ENCODE measurements at regions not wholly inside any gene's neighbourhood (a gene's known extent, or its start where the extent isn't known, plus 50 kb on each side); places are given as distances from the start of the nearest gene placed in this dataset.
A peak's percentile ranks its signal among the peaks of the same experiment; 100 is the strongest.

GRCh38 chr5:10839916-10840599, 79.0 kb upstream of the DAP start:
- no peak for DNase-seq (ENCODE audit: low read depth)
- H3K4me3 ChIP-seq (ENCODE audit: control insufficient read depth, low read depth, low read length) = no peak overlapping the region
- TF ChIP-seq CTCF (IDR thresholded peaks at IDR 0.05; ENCODE audit: control insufficient read depth, insufficient read depth, low read depth, low read length, missing control alignments) = no peak

- no peak for TF ChIP-seq CTCF (IDR thresholded peaks at IDR 0.05; ENCODE audit: control insufficient read depth, insufficient read depth, low read depth, low read length, missing control alignments)
- no peak for DNase-seq (ENCODE audit: low read depth)
- H3K4me3 ChIP-seq (ENCODE audit: control insufficient read depth, low read depth, low read length) = no peak overlapping the region
These were observed 78.1 kb upstream of the DAP start for GRCh38 chr5:10839118-10839517.

- H3K4me3 ChIP-seq (ENCODE audit: control insufficient read depth, low read depth, low read length) = no peak overlapping the region
- DNase-seq (ENCODE audit: low read depth) = no peak
- TF ChIP-seq CTCF (IDR thresholded peaks at IDR 0.05; ENCODE audit: control insufficient read depth, insufficient read depth, low read depth, low read length, missing control alignments) = no peak
These were observed 77.0 kb upstream of the DAP start for GRCh38 chr5:10838038-10838437.

GRCh38 chr5:10836986-10837385, 76.0 kb upstream of the DAP start:
- no peak overlapping the region for H3K4me3 ChIP-seq (ENCODE audit: control insufficient read depth, low read depth, low read length)
- DNase-seq (ENCODE audit: low read depth) = peak; percentile 24
- TF ChIP-seq CTCF (IDR thresholded peaks at IDR 0.05; ENCODE audit: control insufficient read depth, insufficient read depth, low read depth, low read length, missing control alignments) = no peak

- no peak overlapping the region for H3K4me3 ChIP-seq (ENCODE audit: control insufficient read depth, low read depth, low read length)
- TF ChIP-seq CTCF (IDR thresholded peaks at IDR 0.05; ENCODE audit: control insufficient read depth, insufficient read depth, low read depth, low read length, missing control alignments) = no peak
- no peak for DNase-seq (ENCODE audit: low read depth)
These were observed 73.7 kb upstream of the DAP start for GRCh38 chr5:10834695-10835094.

- DNase-seq (ENCODE audit: low read depth) = no peak
- no peak for TF ChIP-seq CTCF (IDR thresholded peaks at IDR 0.05; ENCODE audit: control insufficient read depth, insufficient read depth, low read depth, low read length, missing control alignments)
These were observed 72.0 kb upstream of the DAP start for GRCh38 chr5:10832987-10833386.

More at GRCh38 chr5:10832987-10833386, 72.0 kb upstream of the DAP start:
- no peak overlapping the region for H3K4me3 ChIP-seq (ENCODE audit: control insufficient read depth, low read depth, low read length)
